CD4-positive, CD25-positive, alpha-beta regulatory T cell (primary cell): ENCODE measurements at regions not wholly inside any gene's neighbourhood (a gene's known extent, or its start where the extent isn't known, plus 50 kb on each side); places are given as distances from the start of the nearest gene placed in this dataset.

Source experiments
- ATAC-seq, 2 donors: fragments of 150-1000 bp; cut with Tn5 transposase; one replicate each; pipeline ENCODE4 v1.10.0; 2021; ENCODE audit warnings: low read depth in 2 of 2, moderate number of reproducible peaks in 2 of 2, moderate library complexity in 1 of 2
- DNase-seq, 3 donors: peaks; one replicate each; pipeline versions ENCODE4 v3.0.0 to v3.0.0-alpha.2; 2012 to 2022; ENCODE audit warnings: mixed read lengths in 1 of 3
- H3K27ac ChIP-seq: one replicate; pipeline ENCODE4 v1.7.0; 2013; ENCODE audit warnings: mild to moderate bottlenecking, low read length; ENCODE audit not compliant: insufficient read depth, poor library complexity, severe bottlenecking
- H3K27me3 ChIP-seq: one replicate; pipeline ENCODE4 v1.7.0; 2013; ENCODE audit warnings: low read length; ENCODE audit not compliant: control insufficient read depth, insufficient read depth
- H3K36me3 ChIP-seq: one replicate; pipeline ENCODE4 v1.7.0; 2013; ENCODE audit warnings: mild to moderate bottlenecking, low read length, moderate library complexity; ENCODE audit not compliant: control insufficient read depth, insufficient read depth
- H3K4me1 ChIP-seq: 2 replicates; pipeline ENCODE4 v1.7.0; 2013; ENCODE audit warnings: mild to moderate bottlenecking, low read length; ENCODE audit not compliant: insufficient read depth, control insufficient read depth, poor library complexity, severe bottlenecking
- H3K4me3 ChIP-seq: one replicate; pipeline ENCODE4 v1.7.0; 2013; ENCODE audit warnings: low read depth, mild to moderate bottlenecking, low read length, moderate library complexity
- H3K9me3 ChIP-seq, 2 experiments: 1 replicate in 1 of 2; 2 replicates in 1 of 2; pipeline ENCODE4 v1.7.0; 2013; ENCODE audit warnings: low read length in 2 of 2, mild to moderate bottlenecking in 1 of 2, moderate library complexity in 1 of 2; ENCODE audit not compliant: control insufficient read depth in 2 of 2
- H3K27ac Mint-ChIP-seq, 3 donors: one replicate each; pipeline ENCODE4 v1.8.0; 2020 to 2022; ENCODE audit warnings: mild to moderate bottlenecking in 3 of 3, mixed read lengths in 3 of 3, moderate library complexity in 2 of 3
- H3K27me3 Mint-ChIP-seq: one replicate; pipeline ENCODE4 v1.8.0; 2022; ENCODE audit warnings: mild to moderate bottlenecking, mixed read lengths
- H3K36me3 Mint-ChIP-seq: one replicate; pipeline ENCODE4 v1.8.0; 2020; ENCODE audit warnings: mixed read lengths
- H3K4me1 Mint-ChIP-seq, 4 donors: one replicate each; pipeline ENCODE4 v1.8.0; 2020 to 2022; ENCODE audit warnings: mixed read lengths in 4 of 4, mild to moderate bottlenecking in 1 of 4
- H3K4me3 Mint-ChIP-seq, 4 donors: one replicate each; pipeline ENCODE4 v1.8.0; 2020 to 2022; ENCODE audit warnings: mild to moderate bottlenecking in 4 of 4, mixed read lengths in 4 of 4, moderate library complexity in 3 of 4
- H3K9me3 Mint-ChIP-seq, 7 donors: one replicate each; pipeline ENCODE4 v1.8.0; 2020 to 2022; ENCODE audit warnings: mixed read lengths in 7 of 7, mild to moderate bottlenecking in 3 of 7, moderate library complexity in 2 of 7

DNA sequence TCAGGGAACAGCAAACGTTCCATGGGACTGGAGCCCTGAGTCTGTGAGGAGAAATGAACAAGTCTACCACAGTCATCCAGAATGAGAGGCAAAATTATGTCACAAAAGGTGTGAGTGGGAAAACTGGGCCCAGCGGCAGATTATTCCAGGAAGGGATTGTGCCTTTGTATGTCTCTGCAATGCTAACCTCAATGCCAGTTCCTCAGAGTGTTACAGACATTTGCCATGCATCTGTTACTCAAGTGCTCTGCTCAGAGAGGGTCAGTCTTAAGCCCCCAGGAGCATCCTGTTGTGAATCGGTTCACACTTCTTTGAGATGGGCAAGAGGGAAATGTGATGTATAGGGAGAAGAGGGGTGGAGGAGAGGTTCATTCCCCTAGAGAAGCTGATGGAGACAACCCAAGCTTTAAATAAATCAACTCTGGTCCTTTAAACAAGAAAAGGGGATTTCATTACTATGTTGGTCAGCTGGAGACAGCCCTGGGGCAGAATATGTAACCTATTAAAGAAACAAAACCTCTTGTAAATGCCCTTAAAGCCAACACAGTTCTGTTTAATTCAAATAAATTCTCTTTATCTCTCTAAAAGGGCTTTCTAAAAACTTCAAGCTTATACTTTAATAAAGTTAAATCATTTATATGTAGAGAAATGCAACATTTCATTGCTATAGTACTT is 85.9 kb upstream of the GRB10 start:
- H3K27me3 Mint-ChIP-seq: peaks cover 4% of the 10 kb centered on the region
- H3K27me3 ChIP-seq: no peaks in the 10 kb centered on the region
- no peak overlapping the region for H3K27ac ChIP-seq
- no peak overlapping the region for H3K4me3 Mint-ChIP-seq
- H3K9me3 ChIP-seq: no peaks in the 10 kb centered on the region
- no peaks in the 10 kb centered on the region for H3K4me1 Mint-ChIP-seq
- no peaks in the 10 kb centered on the region for H3K36me3 Mint-ChIP-seq
- DNase-seq (no peak), ATAC-seq (no peak)
- no peaks in the 10 kb centered on the region for H3K9me3 Mint-ChIP-seq
- H3K36me3 ChIP-seq: no peaks in the 10 kb centered on the region
- H3K4me1 ChIP-seq: no peaks in the 10 kb centered on the region
- H3K27ac Mint-ChIP-seq: no peak overlapping the region
- no peak overlapping the region for H3K4me3 ChIP-seq

DNA sequence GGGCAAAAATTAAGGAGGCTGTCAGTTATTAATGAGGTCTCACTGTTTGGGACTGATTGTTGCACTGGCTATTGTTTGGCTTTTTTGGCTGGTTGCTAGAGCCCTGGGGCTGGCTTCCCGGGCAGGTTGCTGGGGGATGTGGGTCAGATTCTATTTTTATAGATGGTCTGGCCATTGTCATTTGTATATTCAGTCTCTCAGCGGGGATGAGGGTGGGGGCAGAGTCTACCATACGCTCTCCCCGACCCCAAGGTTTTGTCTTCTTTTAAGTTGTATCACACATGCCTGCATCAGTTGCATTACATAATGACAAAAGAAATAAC is 84.3 kb upstream of the GRB10 start:
- Mint-ChIP-seq H3K27me3 (peaks cover 4% of the 10 kb centered on the region), H3K4me1 (no peaks in the 10 kb centered on the region), H3K36me3 (no peaks in the 10 kb centered on the region), H3K4me3 (no peak overlapping the region), H3K27ac (no peak overlapping the region), H3K9me3 (no peaks in the 10 kb centered on the region)
- no peak overlapping the region for H3K27ac ChIP-seq
- no peaks in the 10 kb centered on the region for H3K36me3 ChIP-seq
- no peaks in the 10 kb centered on the region for H3K9me3 ChIP-seq
- ATAC-seq (no peak), DNase-seq (no peak)
- no peaks in the 10 kb centered on the region for H3K4me1 ChIP-seq
- no peaks in the 10 kb centered on the region for H3K27me3 ChIP-seq
- H3K4me3 ChIP-seq: no peak overlapping the region

DNA sequence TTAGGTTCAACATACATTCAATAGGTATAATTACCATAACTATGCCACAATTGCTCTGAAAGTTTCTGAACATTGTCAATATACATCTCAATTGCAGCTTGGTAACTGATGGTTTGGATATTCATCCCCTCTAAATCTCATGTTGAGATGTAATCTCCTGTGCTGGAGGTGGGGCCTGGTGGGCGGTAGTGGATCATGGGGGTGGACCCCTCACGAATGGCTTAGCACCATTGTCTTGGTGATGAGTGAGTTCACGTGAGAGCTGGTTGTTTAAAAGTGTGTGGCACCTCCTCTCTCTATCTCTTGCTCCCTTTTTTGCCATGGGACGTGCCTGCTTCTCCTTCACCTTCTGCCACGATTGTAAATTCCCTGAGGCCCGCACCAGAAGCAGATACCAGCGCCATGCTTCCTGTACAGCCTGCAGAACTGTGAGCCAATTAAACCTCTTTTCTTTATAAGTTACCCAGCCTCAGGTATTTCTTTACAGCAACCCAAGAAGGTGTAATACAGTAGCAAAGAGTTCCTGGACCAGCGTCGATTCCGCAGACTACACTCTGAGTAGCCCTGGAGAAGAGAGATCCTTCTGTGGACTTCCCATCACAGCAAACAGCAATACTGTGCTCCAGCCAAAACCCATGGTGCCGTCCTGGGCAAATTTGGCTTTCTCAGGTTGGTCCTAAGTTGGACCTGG is 83.8 kb upstream of the GRB10 start:
- no peaks in the 10 kb centered on the region for H3K36me3 Mint-ChIP-seq
- no peak for ATAC-seq

DNA sequence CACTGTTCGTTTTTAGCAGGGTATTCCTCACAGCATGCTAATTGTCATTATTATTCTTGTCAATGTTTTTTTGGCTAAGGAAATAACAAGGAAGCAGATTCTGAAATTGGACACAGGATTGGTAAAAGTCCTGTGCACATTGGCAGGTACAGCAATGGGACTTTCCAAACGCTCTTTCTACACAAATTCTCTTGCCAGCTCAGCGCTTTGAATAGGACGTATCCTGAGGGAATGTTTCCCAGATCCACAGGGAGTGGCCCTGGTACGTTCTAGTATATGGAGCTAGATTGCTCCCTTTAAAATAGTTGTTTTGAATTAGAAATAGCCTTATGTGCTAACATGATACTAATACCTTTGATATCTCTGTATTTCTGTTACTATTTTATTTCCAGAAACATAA is 82.8 kb upstream of the GRB10 start:
- no peaks in the 10 kb centered on the region for H3K36me3 Mint-ChIP-seq
- no peaks in the 10 kb centered on the region for H3K27me3 ChIP-seq
- H3K4me3 Mint-ChIP-seq: no peak overlapping the region
- H3K27ac ChIP-seq: no peak overlapping the region
- H3K27me3 Mint-ChIP-seq: peaks cover 4% of the 10 kb centered on the region
- H3K9me3 ChIP-seq: no peaks in the 10 kb centered on the region
- no peaks in the 10 kb centered on the region for H3K4me1 ChIP-seq
- no peaks in the 10 kb centered on the region for H3K4me1 Mint-ChIP-seq
- no peak for DNase-seq
- no peak overlapping the region for H3K27ac Mint-ChIP-seq
- ATAC-seq: no peak
- H3K36me3 ChIP-seq: no peaks in the 10 kb centered on the region
- H3K9me3 Mint-ChIP-seq: no peaks in the 10 kb centered on the region
- no peak overlapping the region for H3K4me3 ChIP-seq

More for the DNA sequence above, 83.8 kb upstream of the GRB10 start:
- H3K4me1 ChIP-seq: no peaks in the 10 kb centered on the region
- no peak overlapping the region for H3K27ac ChIP-seq
- Mint-ChIP-seq H3K27ac (no peak overlapping the region), H3K27me3 (peaks cover 4% of the 10 kb centered on the region), H3K9me3 (no peaks in the 10 kb centered on the region), H3K4me3 (no peak overlapping the region), H3K4me1 (no peaks in the 10 kb centered on the region)
- no peaks in the 10 kb centered on the region for H3K36me3 ChIP-seq
- no peaks in the 10 kb centered on the region for H3K27me3 ChIP-seq
- no peaks in the 10 kb centered on the region for H3K9me3 ChIP-seq
- no peak overlapping the region for H3K4me3 ChIP-seq
- DNase-seq: no peak

DNA sequence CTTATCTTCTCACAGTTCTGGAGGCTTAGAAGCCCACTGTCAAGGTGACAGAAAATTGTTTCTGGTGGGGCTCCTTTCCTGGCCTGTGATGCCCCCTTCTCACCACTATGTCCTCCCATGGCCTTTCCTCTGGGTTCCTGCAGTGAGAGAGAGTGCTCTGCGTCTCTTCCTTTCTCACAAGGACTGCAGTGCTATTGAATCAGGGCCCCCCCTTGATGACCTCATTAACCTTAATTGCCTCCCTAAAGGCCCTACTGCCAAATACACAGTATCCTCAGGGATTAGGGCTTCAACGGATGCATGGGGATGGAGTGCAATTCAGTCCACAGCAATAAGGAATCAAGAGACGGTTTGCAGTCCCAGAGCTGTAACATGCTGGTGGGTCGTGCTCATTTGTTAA is 82.0 kb upstream of the GRB10 start:
- Histone ChIP-seq H3K36me3 (no peaks in the 10 kb centered on the region), H3K4me3 (no peak overlapping the region), H3K4me1 (no peaks in the 10 kb centered on the region), H3K27me3 (no peaks in the 10 kb centered on the region), H3K9me3 (no peaks in the 10 kb centered on the region), H3K27ac (no peak overlapping the region)
- ATAC-seq (no peak), DNase-seq (no peak)
- Mint-ChIP-seq H3K36me3 (no peaks in the 10 kb centered on the region), H3K4me3 (no peak overlapping the region), H3K9me3 (no peaks in the 10 kb centered on the region), H3K27me3 (peaks cover 4% of the 10 kb centered on the region), H3K4me1 (no peaks in the 10 kb centered on the region), H3K27ac (no peak overlapping the region)

DNA sequence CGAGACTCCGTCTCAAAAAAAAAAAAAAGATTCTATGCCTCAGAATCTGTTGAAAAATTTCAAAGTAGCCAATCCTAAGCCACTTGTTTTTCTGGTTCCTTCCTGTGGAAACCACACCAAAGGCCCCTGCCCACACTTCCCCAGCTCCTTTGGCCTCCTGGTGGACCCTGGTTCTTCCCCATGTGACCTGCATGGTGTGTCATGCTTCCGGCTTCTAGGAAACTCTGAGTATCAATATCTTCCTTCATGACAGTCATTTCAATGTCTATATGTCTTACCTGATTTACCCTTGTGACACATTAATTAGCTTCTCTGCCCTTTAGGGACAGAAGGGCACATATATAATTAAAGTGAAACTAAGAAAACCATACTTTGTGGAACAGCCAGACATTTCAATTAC is 80.4 kb upstream of the GRB10 start:
- Histone ChIP-seq H3K27ac (no peak overlapping the region), H3K9me3 (no peaks in the 10 kb centered on the region), H3K4me3 (no peak overlapping the region), H3K4me1 (no peaks in the 10 kb centered on the region), H3K36me3 (no peaks in the 10 kb centered on the region), H3K27me3 (no peaks in the 10 kb centered on the region)
- H3K4me3 Mint-ChIP-seq: no peak overlapping the region
- H3K36me3 Mint-ChIP-seq: no peaks in the 10 kb centered on the region
- ATAC-seq: no peak
- peaks cover 0 to 2% (median 0%) of the 10 kb centered on the region in 7 donors for H3K9me3 Mint-ChIP-seq
- no peaks in the 10 kb centered on the region for H3K4me1 Mint-ChIP-seq
- DNase-seq: no peak
- peaks cover 4% of the 10 kb centered on the region for H3K27me3 Mint-ChIP-seq
- H3K27ac Mint-ChIP-seq: no peak overlapping the region

DNA sequence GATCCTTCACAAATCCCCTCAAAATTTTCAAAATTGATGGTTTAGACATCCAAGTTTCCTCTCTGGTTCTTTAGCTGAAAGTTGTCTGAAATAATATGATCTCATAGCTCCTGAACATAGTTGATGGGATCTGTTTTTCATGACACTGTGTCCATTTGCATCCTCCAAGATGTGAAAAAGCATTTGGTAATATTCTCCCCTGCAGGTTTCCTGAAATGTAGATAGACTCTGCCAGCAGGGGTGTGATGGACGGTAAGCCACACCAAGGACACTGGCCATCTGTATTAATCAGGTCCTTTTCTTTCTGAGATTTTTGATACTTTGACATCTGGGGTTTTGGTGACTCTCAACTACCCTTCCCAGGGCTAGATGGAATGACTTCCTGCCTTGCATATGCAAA is 79.6 kb upstream of the GRB10 start:
- Mint-ChIP-seq H3K27me3 (peaks cover 4% of the 10 kb centered on the region), H3K9me3 (peaks cover 0 to 2% (median 0%) of the 10 kb centered on the region in 7 donors), H3K4me3 (no peak overlapping the region), H3K27ac (no peak overlapping the region), H3K4me1 (no peaks in the 10 kb centered on the region), H3K36me3 (no peaks in the 10 kb centered on the region)
- Histone ChIP-seq H3K27ac (no peak overlapping the region), H3K27me3 (no peaks in the 10 kb centered on the region), H3K36me3 (no peaks in the 10 kb centered on the region), H3K4me1 (no peaks in the 10 kb centered on the region), H3K4me3 (no peak overlapping the region), H3K9me3 (no peaks in the 10 kb centered on the region)
- ATAC-seq (no peak), DNase-seq (no peak)

DNA sequence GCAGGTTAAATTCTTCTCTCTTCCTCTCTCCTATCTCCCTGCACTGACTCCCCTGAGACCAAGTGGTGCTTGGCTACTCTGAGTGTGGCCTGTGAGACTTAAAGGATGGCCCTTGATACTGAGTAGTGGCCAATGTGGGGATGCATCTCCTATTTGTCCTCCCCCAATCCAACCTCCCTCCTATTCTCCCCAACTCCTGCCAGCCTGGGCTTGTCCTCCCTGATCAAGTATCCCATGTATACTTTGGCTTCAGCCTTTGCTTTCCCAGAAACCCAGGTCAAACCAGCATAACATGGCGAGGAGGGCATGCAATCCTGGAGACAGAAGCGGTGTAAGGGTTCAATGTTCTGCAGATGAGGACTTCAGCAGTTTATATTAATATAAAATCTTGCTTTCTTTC is 77.9 kb upstream of the GRB10 start:
- Histone ChIP-seq H3K27ac (no peak overlapping the region), H3K9me3 (no peaks in the 10 kb centered on the region), H3K4me1 (no peaks in the 10 kb centered on the region), H3K36me3 (no peaks in the 10 kb centered on the region), H3K4me3 (no peak overlapping the region), H3K27me3 (no peaks in the 10 kb centered on the region)
- Mint-ChIP-seq H3K27ac (no peak overlapping the region), H3K4me1 (no peaks in the 10 kb centered on the region), H3K36me3 (no peaks in the 10 kb centered on the region), H3K4me3 (no peak overlapping the region), H3K9me3 (peaks cover 0 to 2% (median 0%) of the 10 kb centered on the region in 7 donors), H3K27me3 (no peaks in the 10 kb centered on the region)
- ATAC-seq (no peak), DNase-seq (no peak)
